ENCODE measurements at regions not wholly inside any gene's neighbourhood (a gene's known extent, or its start where the extent isn't known, plus 50 kb on each side); places are given as distances from the start of the nearest gene placed in this dataset.

DNA sequence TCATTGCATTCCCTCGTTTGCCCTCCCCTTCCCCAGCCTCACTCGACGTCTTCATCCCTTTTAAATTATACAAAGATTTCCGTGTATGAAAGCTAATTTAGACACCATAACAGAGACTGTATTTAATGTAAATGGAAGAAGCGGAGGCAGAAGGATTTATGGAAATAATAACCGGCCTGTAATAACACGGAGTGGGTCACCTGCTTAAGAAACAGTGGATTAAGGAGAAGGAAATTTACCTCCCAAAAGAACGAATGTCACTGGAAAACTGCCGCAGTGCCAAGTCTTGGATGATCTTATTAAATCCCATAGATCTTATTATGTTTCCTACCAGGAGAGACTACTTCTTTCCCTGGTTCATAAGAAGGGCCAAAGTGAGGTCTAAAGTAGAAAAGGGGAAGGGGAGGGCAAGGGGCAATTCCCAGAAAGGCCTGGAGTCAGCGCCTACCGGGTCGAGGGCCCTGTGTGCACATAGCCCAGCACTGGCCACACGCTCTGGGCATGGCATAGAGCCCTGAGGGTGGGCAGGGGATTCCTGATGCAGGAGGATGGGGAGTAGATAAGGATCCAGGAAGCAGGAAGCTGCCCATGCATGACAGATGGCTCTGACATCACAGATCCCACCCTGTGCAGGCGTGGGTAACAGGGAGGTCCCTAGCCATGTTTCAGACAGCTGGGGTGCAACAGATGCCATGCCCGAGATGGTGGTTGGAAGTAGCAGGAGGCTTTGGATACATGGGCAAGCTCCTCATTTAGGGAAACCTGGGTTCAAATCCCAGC lies 56.2 kb upstream of the RPL38 start:
- in situ Hi-C loops (cut with HindIII; ENCODE audit: low pct_unique_long_range_greater_than_20kb, low sequenced_read_pairs): no loop called here
- no peak for TF ChIP-seq JUND (IDR thresholded peaks at IDR 0.05; ENCODE audit: low read depth)
- no peak for DNase-seq (ENCODE audit: low read depth in 1 of 2, low spot score in 1 of 2)

DNA sequence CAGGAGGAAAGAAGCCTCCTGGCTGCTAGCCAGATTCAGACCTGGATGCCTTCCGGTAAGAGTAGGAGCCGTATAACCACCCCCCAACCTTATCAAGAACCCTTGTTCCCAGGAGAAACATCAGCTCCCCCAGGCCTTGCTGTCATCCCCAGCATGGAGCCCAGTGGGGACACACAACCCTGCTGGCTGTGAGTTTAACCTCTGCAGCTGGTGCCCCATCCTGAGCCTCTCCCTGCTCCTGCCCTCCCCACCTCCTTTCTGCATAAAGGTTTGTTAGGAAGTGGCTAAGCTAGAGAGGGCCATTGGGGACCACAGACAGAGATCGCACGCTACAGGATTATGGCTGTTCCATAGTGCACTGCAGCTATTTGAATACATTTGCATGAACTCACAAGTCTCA lies 55.5 kb upstream of the RPL38 start:
- no peak for TF ChIP-seq JUND (IDR thresholded peaks at IDR 0.05; ENCODE audit: low read depth)
- in situ Hi-C loops (cut with HindIII; ENCODE audit: low pct_unique_long_range_greater_than_20kb, low sequenced_read_pairs): no loop called here
- DNase-seq (ENCODE audit: low read depth in 1 of 2, low spot score in 1 of 2): no peak

DNA sequence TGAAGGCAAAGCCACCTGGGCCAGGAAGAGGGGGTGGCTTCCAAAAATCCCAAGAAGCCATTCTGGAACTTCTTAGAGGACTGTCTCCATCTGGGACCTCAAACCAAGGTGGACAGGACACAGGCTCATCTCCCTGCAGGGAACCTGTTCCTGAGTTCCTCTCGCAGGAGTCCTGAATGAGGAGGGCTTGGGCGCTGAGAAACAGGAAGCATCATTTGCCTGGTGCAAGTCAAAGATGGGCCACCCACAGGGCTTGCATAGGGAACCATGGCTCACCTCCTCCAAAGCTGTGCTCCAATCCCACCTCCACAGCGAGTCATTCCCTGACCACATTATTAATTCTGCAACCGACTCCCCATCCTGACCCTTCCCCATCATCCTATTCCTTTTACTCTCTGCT lies 55.0 kb upstream of the RPL38 start:
- in situ Hi-C loops (cut with HindIII; ENCODE audit: low pct_unique_long_range_greater_than_20kb, low sequenced_read_pairs): no loop called here
- no peak for DNase-seq (ENCODE audit: low read depth in 1 of 2, low spot score in 1 of 2)
- no peak for TF ChIP-seq JUND (IDR thresholded peaks at IDR 0.05; ENCODE audit: low read depth)

DNA sequence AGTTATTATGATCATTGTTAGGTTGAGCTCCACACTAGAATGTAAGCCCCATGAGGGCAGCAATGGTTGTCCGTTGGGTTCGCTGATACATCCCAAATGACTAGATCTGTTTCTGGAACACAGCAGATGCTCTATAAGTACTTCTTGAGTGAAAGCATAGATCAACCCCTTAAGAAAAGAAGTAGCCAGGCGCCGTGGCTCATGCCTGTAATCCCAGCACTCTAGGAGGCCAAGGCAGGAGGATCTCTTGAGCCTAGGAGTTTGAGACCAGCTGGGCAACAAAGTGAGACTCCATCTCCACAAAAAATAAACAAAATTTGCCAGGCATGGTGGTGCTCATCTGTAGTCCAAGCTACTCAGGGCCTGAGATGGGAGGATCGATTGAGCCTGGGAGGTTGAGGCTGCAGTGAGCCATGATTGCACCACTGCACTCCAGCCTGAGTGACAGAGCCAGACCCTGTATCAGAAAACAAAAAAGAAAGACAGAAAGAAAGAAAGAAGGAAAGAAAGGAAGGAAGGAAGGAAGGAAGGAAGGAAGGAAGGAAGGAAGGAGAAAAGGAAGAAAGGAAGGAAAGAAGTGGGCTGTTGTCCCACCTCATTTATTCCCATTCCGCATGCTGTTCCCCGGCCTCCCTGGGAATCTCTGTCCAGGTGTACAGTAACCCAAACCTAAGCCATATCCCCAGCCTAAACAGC lies 54.4 kb upstream of the RPL38 start:
- in situ Hi-C loops (cut with HindIII; ENCODE audit: low pct_unique_long_range_greater_than_20kb, low sequenced_read_pairs): no loop called here
- no peak for TF ChIP-seq JUND (IDR thresholded peaks at IDR 0.05; ENCODE audit: low read depth)
- DNase-seq (ENCODE audit: low read depth in 1 of 2, low spot score in 1 of 2): no peak

DNA sequence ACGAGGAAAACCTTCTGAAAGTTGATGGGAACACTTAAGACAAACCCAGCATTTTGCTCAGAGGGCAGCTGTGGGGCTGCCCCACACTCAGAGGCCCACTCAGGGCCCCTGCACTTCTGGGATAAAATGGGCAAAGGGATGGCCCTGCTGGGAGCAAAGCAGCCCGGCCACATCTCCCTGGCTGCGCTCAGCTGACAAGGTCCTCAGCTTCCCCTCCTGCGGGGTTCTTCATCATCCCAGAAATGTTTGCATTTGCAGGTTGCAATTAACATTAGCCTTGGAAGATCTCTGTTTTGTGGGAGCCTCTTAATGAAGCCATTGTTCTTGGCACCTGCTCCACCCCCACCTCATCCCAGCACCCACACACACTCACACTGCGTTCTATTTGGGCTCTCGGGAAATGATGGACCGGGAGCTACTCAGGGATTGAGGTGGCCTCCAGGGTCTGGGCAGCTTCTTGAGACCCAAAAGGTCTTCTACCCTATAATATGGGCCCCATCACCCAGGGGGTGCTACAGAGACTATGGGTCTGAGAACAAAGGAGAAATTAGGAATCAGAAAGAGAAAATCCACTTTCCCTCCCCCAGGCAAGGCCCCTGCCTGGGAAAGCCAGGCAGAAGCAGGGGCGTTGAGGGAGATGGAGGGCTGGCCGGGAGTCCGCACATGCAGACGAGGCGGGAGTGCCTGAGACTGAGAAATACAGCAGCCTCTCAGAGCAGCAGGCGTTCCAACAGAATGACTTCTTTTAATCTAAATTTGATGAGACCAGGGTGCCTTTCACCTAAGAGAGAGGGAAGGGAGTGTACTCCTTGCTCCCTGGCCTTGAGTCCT lies 53.7 kb upstream of the RPL38 start:
- TF ChIP-seq JUND (IDR thresholded peaks at IDR 0.05; ENCODE audit: low read depth): no peak
- no peak for DNase-seq (ENCODE audit: low read depth in 1 of 2, low spot score in 1 of 2)
- in situ Hi-C loops (cut with HindIII; ENCODE audit: low pct_unique_long_range_greater_than_20kb, low sequenced_read_pairs): no loop called here

DNA sequence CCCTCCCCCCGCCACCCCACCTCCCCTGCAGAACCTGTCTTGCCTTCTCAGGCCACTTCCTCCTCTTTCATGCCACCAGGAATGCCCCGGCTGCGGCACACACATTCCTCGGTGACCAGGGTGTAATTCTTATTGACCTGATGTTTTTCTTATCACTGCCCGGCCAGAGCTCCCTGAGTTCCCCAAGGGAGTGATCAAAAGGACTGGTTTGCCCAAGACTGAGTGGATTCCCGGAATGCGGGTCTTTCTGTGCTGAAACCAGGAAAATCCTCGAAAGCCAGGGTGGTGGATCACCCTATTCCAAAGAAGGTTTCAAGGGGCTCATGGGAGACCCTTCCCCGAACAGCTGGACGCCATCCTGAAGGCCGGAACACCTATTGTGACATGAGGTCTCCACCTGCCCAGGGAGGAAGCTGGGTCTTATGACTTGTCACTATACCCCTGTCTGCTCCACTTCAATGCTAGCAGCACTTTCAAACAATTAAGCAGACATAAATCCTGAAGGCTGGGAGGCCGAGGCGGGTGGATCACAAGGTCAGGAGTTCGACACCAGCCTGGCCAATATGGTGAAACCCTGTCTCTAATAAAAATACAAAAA lies 53.0 kb upstream of the RPL38 start:
- in situ Hi-C loops (cut with HindIII; ENCODE audit: low pct_unique_long_range_greater_than_20kb, low sequenced_read_pairs): no loop called here
- peak; percentile 45 to 79 for DNase-seq (ENCODE audit: low read depth in 1 of 2, low spot score in 1 of 2)
- TF ChIP-seq JUND (IDR thresholded peaks at IDR 0.05; ENCODE audit: low read depth): no peak

DNA sequence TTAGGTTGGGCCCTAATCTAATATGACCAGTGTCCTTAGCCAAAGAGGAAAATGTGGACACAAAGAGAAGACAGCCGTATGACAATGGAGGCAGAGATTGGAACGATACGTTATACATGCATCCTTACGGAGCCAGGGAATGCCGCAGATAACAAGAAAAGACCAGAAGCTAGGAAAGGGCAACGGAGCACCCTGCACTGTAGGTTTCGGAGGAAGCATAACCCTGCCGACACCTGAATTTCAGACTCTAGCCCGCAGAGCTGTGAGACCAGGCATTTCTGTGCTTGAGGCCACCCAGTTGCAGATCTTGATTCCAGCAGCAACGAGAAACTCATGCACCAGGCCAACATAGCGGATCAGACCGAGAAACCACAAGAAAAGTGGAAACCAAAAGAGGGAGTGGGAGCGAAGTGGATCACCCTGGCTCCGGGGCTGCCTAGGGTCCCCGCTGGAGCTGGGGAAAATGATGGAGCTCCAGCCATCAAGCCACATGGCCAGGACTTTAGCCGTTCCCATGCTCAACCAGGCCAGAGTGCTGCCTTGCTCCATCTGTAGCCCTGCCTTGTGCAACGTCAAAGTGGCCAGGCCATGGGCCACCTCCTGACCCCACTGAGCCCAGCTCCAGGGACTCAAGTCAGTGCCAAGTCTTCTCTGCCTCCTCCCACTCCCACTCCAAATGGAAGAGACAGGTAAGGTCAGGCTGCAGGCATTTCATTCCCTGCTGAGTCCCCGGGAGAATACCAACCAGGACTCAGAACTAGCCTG lies 51.7 kb upstream of the RPL38 start:
- no peak for DNase-seq (ENCODE audit: low read depth in 1 of 2, low spot score in 1 of 2)
- in situ Hi-C loops (cut with HindIII; ENCODE audit: low pct_unique_long_range_greater_than_20kb, low sequenced_read_pairs): no loop called here
- no peak for TF ChIP-seq JUND (IDR thresholded peaks at IDR 0.05; ENCODE audit: low read depth)

DNA sequence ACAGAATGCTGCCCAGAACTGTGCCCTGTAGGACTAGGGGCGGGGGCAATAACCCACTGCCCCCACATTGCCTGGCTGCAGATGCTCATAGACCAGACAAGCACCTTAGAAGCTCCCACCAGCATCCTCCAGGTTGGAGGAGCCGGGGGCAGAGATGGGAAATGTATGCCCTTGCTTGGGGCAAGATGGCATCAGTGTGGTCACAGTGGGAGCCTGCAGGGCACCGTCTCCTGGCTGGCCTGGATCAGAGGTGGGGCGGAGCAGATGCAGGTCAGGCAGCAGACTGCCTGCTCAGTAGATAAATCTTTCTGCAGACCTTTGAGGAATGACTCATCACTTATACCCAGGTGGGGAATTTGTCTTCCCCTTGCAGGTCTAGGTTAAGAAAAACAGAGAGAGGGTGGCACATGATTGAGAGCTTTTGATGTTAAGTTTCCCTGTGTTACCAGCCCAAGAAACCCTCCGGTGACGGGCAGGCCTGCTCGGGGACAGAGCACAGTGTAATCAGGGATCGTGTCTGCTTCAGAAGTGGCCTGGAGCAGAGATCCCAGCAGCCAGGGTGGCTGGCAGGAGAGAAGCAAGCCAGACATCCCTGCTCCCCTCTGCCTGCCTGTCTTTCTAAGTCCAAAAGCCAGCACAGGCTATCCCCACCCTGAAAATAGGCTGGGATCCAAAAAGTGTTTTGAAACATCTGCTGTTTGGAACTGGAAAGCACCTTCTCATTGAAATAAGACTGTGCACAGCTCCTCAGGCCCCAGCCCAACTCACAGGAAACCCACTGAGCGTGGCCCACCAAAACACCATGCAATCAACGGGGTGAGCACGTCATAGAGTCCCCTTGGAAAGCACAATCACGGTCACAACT lies 50.7 kb upstream of the RPL38 start:
- no peak for TF ChIP-seq JUND (IDR thresholded peaks at IDR 0.05; ENCODE audit: low read depth)
- in situ Hi-C loops (cut with HindIII; ENCODE audit: low pct_unique_long_range_greater_than_20kb, low sequenced_read_pairs): no loop called here
- no peak for DNase-seq (ENCODE audit: low read depth in 1 of 2, low spot score in 1 of 2)

DNA sequence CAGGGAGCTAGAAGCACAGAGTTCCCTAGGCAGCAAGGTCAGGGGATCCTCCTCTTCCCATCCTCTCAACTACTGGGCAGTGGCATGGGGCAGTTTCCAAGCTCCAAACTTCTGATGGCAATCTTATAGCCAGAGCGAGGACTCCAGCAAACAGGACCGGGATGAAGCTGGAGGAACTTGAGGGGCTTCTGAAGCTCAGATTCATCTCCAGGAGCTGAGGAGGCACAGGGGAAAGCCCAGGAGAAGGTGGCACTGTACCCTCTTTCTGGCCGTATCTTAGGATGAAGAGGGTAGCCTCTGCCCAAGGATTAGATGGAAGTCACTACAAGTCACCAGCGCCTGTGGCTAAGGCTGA lies 50.0 kb upstream of the RPL38 start:
- DNase-seq (ENCODE audit: low read depth in 1 of 2, low spot score in 1 of 2): no peak
- TF ChIP-seq JUND (IDR thresholded peaks at IDR 0.05; ENCODE audit: low read depth): no peak
- in situ Hi-C loops (cut with HindIII; ENCODE audit: low pct_unique_long_range_greater_than_20kb, low sequenced_read_pairs): no loop called here

All from T47D (cell line).